ENCODE measurements at regions not wholly inside any gene's neighbourhood (a gene's known extent, or its start where the extent isn't known, plus 50 kb on each side); places are given as distances from the start of the nearest gene placed in this dataset.

DNA sequence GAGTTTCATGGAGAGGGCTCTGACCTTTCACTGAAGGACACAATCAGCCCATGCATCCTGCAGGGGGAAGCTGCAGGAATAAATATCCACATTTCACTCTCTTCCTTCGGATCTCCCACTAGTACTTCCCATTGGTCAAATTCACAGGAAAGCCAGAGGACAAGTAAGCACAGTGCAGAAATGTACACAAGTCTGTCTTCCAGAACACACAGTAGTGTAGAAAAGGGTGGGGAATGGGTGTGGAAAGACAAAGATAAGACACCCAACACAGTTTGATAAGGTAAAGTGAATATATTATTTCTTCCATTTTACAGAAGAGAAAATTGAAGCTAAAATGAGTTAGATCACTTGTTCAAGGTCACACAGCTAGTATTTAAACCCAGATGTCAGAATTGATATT, 81.1 kb upstream of the PCDH19 start:
- TF ChIP-seq, protein P1, sequence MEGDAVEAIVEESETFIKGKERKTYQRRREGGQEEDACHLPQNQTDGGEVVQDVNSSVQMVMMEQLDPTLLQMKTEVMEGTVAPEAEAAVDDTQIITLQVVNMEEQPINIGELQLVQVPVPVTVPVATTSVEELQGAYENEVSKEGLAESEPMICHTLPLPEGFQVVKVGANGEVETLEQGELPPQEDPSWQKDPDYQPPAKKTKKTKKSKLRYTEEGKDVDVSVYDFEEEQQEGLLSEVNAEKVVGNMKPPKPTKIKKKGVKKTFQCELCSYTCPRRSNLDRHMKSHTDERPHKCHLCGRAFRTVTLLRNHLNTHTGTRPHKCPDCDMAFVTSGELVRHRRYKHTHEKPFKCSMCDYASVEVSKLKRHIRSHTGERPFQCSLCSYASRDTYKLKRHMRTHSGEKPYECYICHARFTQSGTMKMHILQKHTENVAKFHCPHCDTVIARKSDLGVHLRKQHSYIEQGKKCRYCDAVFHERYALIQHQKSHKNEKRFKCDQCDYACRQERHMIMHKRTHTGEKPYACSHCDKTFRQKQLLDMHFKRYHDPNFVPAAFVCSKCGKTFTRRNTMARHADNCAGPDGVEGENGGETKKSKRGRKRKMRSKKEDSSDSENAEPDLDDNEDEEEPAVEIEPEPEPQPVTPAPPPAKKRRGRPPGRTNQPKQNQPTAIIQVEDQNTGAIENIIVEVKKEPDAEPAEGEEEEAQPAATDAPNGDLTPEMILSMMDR (IDR thresholded peaks at IDR 0.05; ENCODE audit: low read length) = no peak
- no peak for TF ChIP-seq EZH2 (IDR thresholded peaks at IDR 0.05; ENCODE audit: borderline replicate concordance, low read length)
